GM21825 (cell line): ENCODE measurements at regions not wholly inside any gene's neighbourhood (a gene's known extent, or its start where the extent isn't known, plus 50 kb on each side); places are given as distances from the start of the nearest gene placed in this dataset.
"Not testable (repeated sequence)": the region's sequence is repeated elsewhere in the genome, so short reads cannot be mapped to it uniquely, and the experiment has no call there.

ENCODE experiments used
- ATAC-seq: cut with Tn5 transposase; IDR thresholded peaks from one replicate; pipeline ENCODE4 v1.9.1; 2021; ENCODE audit warnings: mild to moderate bottlenecking, moderate library complexity; ENCODE audit not compliant: unreplicated experiment

DNA sequence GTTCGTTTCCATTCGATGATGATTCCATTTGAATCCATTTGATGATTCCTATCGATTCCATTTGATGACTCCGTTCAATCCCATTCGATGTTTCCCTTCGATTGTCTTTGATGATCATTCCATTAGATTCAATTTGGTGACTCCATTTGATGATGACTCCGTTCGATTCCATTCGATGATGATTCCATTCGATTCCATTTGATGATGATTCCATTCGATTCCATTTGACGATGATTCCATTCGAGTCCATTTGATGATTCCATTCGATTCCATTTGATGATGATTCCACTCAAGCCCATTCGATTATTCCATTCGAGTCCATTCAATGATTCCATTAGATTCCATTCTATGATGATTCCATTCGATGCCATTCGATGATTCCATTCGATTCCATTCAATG is 2730.6 kb downstream of the RPIA start:
- ATAC-seq: not testable (repeated sequence)

- ATAC-seq: not testable (repeated sequence)
Measured at GRCh38 chr2:91427148-91427547, 2735.7 kb downstream of the RPIA start.

DNA sequence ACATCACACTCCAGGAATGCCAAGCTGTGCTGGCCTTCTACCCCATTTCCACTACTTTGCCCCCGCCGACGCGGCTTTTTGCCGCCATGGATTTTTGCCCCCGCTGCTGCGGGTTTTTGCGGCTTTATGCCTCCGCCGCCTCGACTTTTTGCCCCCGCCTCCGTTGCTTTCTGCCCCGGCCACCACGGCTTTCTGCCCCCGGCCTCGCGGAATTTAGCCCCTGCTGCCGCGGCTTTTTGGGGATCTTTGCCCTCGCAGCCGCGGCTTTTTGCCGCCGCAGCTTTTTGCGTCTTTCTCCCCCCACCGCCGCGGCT is 2750.4 kb downstream of the RPIA start:
- not testable (repeated sequence) for ATAC-seq

- ATAC-seq: no peak
Measured at GRCh38 chr2:91442246-91442905, 2750.9 kb downstream of the RPIA start.

GRCh38 chr2:91442906-91443729 is 2751.6 kb downstream of the RPIA start:
- ATAC-seq: not testable (repeated sequence)

DNA sequence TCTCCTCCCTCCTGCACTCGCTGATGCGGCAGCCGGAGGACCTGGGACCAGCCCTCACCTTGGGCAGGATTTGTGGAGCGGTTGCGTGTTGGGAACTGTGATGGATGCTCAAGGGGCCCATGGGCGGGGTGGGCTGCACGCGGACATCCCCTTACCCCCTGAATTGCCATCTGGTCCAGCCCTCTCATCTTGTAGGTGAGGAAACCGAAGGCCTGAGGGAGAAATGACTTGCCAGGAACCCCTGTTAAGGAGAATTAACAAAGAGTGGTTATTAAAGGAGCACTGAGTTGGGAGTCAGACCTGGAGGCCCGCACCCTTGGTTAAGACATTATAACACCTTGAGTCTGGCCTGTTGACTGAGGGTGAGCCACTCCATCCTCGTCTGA is 2752.2 kb downstream of the RPIA start:
- not testable (repeated sequence) for ATAC-seq

- not testable (repeated sequence) for ATAC-seq
Measured at GRCh38 chr2:91445705-91446104, 2754.2 kb downstream of the RPIA start.

DNA sequence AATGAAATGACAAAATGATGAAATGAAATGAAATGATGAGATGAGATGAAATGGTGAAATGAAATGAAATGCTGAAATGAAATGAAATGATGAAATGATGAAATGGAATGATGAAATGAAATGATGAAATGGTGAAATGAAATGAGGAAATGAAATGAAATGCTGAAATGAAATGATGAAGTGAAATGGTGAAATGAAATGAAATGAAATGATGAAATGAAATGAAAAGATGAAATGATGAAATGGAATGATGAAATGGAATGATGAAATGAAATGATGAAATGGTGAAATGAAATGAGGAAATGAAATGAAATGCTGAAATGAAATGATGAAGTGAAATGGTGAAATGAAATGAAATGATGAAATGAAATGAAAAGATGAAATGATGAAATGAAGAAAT is 2755.0 kb downstream of the RPIA start:
- ATAC-seq: not testable (repeated sequence)

DNA sequence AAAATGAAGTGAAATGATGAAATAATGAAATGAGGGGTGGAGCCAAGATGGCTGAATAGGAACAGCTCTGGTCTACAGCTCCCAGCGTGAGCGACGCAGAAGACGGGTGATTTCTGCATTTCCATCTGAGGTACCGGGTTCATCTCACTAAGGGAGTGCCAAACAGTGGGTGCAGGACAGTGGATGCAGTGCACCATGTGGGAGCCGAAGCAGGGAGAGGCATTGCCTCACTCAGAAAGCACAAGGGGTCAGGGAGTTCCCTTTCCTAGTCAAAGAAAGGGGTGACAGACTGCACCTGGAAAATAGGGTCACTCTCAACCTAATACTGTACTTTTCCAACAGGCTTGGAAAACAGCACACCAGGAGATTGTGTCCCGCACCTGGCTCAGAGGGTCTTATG is 2755.4 kb downstream of the RPIA start:
- not testable (repeated sequence) for ATAC-seq

DNA sequence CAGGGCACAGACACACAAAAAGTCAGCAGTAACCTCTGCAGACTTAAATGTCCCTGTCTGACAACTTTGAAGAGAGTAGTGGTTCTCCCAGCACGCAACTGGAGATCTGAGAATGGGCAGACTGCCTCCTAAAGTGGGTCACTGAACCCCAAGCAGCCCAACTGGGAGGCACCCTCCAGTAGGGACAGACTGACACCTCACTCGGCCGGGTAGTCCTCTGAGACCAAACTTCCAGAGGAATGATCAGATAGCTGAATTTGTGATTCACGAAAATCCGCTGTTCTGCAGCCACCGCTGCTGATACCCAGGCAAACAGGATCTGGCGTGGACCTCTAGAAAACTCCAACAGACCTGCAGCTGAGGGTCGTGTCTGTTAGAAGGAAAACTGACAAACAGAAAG is 2756.0 kb downstream of the RPIA start:
- ATAC-seq: not testable (repeated sequence)

- ATAC-seq: not testable (repeated sequence)
Measured at GRCh38 chr2:91462292-91462691, 2770.8 kb downstream of the RPIA start.

- ATAC-seq: not testable (repeated sequence)
Measured at GRCh38 chr2:91463007-91463406, 2771.5 kb downstream of the RPIA start.

- not testable (repeated sequence) for ATAC-seq
Measured at GRCh38 chr2:91466780-91467363, 2775.4 kb downstream of the RPIA start.

GRCh38 chr2:91476244-91476935 is 2784.9 kb downstream of the RPIA start:
- not testable (repeated sequence) for ATAC-seq

DNA sequence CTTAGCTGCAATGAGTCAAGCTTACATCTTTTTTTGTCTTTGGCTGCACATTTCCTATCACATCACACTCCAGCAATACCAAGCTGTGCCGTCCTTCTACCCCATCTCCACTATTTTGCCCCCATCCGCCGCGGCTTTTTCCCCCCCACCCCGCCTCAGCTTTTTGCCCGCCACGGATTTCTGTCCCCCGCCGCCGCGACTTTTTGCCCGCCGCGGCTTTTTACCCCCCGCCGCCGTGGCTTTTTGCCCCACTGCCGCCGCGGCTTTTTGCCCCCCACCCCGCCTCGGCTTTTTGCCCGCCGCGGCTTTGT is 2785.4 kb downstream of the RPIA start:
- ATAC-seq: not testable (repeated sequence)

DNA sequence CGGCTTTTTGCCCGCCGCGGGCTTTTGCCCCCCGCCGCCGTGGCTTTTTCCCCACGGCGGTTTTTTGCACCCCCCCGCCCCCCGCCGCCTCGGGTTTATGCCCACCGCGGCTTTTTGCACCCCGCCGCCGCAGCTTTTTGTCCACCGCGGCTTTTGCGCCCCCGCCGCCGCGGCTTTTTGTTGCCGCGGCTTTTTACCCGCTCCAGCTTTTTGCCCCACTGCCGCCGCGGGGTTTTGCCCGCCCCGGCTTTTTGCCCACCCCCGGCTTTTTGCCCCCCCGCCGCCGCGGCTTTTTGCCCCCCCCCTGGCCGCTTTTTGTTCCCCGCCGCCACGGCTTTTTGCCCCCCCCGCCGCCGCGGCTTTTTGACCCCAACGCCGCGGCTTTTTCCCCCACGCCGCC is 2785.8 kb downstream of the RPIA start:
- ATAC-seq: not testable (repeated sequence)

- ATAC-seq: no peak
Measured at GRCh38 chr2:91477731-91478672, 2786.5 kb downstream of the RPIA start.

DNA sequence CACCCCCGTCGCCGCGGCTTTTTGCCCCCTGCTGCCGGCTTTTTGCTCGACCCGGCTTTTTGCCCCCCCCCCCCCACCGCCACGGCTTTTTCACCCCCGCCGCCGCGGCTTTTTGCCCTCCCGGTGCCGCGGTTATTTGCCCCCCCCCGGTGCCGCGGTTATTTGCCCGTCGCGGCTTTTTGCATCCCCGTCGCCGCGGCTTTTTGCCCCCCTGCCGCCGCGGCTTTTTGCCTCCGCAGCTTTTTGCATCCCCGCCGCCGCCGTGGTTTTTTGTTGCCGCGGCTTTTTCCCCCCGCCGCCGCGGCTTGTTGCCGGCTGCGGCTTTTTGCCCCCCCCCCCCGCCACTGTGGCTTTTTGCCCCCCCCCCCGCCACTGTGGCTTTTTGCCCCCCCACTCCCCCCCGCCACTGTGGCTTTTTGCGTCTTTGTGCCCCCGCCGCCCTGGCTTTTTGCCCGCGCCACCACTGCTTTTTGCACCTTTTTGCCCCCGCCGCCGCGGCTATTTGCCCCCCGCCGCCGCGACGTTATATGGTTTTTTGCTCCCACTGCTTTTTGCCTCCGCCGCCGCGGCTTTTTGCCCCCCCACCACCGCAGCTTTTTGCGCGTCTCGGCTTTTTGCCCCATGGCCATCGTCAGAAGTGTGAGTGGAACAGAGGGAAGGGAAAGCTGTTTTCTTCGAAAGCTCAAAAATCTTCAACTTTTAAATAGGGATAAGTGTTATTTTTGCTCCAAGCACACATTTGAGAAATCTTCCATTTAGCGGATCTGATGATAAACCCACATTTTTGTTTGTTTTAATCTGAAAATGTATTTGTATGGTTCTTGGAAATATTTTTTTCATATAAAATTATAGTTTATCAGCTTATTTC is 2787.6 kb downstream of the RPIA start:
- ATAC-seq: not testable (repeated sequence)

DNA sequence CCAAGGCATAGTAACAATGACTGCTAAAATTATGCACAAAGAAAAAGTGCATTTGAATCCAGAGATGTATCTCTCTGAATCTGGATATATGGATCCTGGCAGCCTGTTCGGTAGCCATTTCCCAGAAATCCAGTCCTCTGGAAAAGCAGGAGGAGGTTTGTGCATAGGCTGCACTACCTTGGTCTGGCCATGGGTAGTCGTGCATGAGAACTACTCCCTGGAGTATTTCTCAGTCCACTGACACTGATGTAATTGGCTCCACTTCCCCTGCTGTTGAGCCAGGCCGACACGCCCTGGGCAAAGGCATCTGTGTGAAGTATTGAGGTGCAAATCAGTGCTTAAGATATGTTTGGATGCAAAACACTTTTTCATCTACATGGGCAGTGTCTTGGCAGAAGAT is 2793.8 kb downstream of the RPIA start:
- ATAC-seq: not testable (repeated sequence)
